Breast epithelium (tissue), 4 donors: ENCODE measurements at regions not wholly inside any gene's neighbourhood (a gene's known extent, or its start where the extent isn't known, plus 50 kb on each side); places are given as distances from the start of the nearest gene placed in this dataset.

ENCODE experiments used
- DNase-seq, 2 donors: peaks; one replicate each; pipeline ENCODE4 v3.0.0-alpha.2; 2019; ENCODE audit warnings: low spot score in 2 of 2
- H3K27ac ChIP-seq, 2 donors: fragments of 200-600 bp; sonication (generic) in 1 of 2; one replicate each; pipeline ENCODE4 v1.5.1; 2016 to 2019; ENCODE audit warnings: mild to moderate bottlenecking in 1 of 2
- H3K27me3 ChIP-seq, 2 donors: fragments of 200-600 bp; sonication (generic) in 1 of 2; one replicate each; pipeline versions ENCODE4 v1.5.1 to v1.6.0; 2017 to 2019; ENCODE audit warnings: control low read depth in 1 of 2, mild to moderate bottlenecking in 1 of 2
- H3K36me3 ChIP-seq: fragments of 200-600 bp; one replicate; pipeline ENCODE4 v1.5.1; 2019
- H3K4me1 ChIP-seq, 2 donors: fragments of 200-600 bp; sonication (generic); one replicate each; pipeline ENCODE4 v1.5.1; 2016 to 2019; ENCODE audit warnings: control low read depth in 1 of 2
- H3K4me3 ChIP-seq, 3 donors: fragments of 200-600 bp; sonication (generic); 1 replicate in 2 of 3; 2 replicates in 1 of 3; pipeline ENCODE4 v1.5.1; 2016 to 2019; ENCODE audit warnings: mild to moderate bottlenecking in 3 of 3, moderate library complexity in 2 of 3
- H3K9me3 ChIP-seq, 2 donors: fragments of 200-600 bp; sonication (generic) in 1 of 2; one replicate each; pipeline ENCODE4 v1.5.1; 2016 to 2019; ENCODE audit warnings: control low read depth in 1 of 2
- CTCF ChIP-seq, 3 donors: fragments of 450-650 bp; IDR thresholded peaks; one replicate each; pipeline ENCODE4 v1.5.1; 2016 to 2017; ENCODE audit warnings: antibody characterized with exemption in 3 of 3, mild to moderate bottlenecking in 3 of 3, moderate library complexity in 3 of 3
- POLR2A ChIP-seq: fragments of 450-650 bp; IDR thresholded peaks from one replicate; pipeline ENCODE4 v1.6.1; 2016; ENCODE audit warnings: antibody characterized with exemption, mild to moderate bottlenecking, moderate library complexity
- POLR2AphosphoS5 ChIP-seq, 3 donors: sonication (generic); formaldehyde crosslinking; IDR thresholded peaks; one replicate each; pipeline ENCODE4 v1.6.1; 2017; ENCODE audit warnings: antibody characterized with exemption in 3 of 3
- intact Hi-C: fragments of 100-400 bp; cut with DNase I; formaldehyde crosslinking; loops from one replicate; pipeline ENCODE4 v1.15.1; 2023; ENCODE audit warnings: low total_unique reads

- TF ChIP-seq POLR2A (no peak), POLR2AphosphoS5 (IDR thresholded peaks at IDR 0.05) (no peak)
- Histone ChIP-seq H3K27ac (no peak overlapping the region), H3K36me3 (no peaks in the 10 kb centered on the region), H3K4me3 (no peak overlapping the region), H3K4me1 (no peaks in the 10 kb centered on the region), H3K9me3 (no peaks in the 10 kb centered on the region), H3K27me3 (no peaks in the 10 kb centered on the region)
- no peak for DNase-seq
- intact Hi-C loops: no loop called here
Measured at GRCh38 chr2:19758658-19759057, 143.1 kb downstream of the TTC32 start.

GRCh38 chr2:19757586-19757985 is 144.2 kb downstream of the TTC32 start:
- TF ChIP-seq POLR2A (no peak), CTCF (IDR thresholded peaks at IDR 0.05) (no peak), POLR2AphosphoS5 (IDR thresholded peaks at IDR 0.05) (no peak)
- H3K4me1 ChIP-seq: no peaks in the 10 kb centered on the region
- H3K27me3 ChIP-seq: no peaks in the 10 kb centered on the region
- no peak for DNase-seq
- no peak overlapping the region for H3K27ac ChIP-seq
- no peak overlapping the region for H3K4me3 ChIP-seq
- no peaks in the 10 kb centered on the region for H3K36me3 ChIP-seq
- no peaks in the 10 kb centered on the region for H3K9me3 ChIP-seq
- intact Hi-C loops: no loop called here

- DNase-seq: peak in 1 of 2 donors; percentile 34
- H3K4me1 ChIP-seq: no peaks in the 10 kb centered on the region
- no peaks in the 10 kb centered on the region for H3K9me3 ChIP-seq
Measured at GRCh38 chr2:19754907-19755306, 146.9 kb downstream of the TTC32 start.

GRCh38 chr2:19753818-19754217 is 148.0 kb downstream of the TTC32 start:
- intact Hi-C loops: no loop called here

More at GRCh38 chr2:19754907-19755306, 146.9 kb downstream of the TTC32 start:
- intact Hi-C loops: no loop called here
- H3K4me3 ChIP-seq: no peak overlapping the region
- no peak overlapping the region for H3K27ac ChIP-seq
- H3K27me3 ChIP-seq: no peaks in the 10 kb centered on the region
- no peaks in the 10 kb centered on the region for H3K36me3 ChIP-seq
- TF ChIP-seq POLR2AphosphoS5 (IDR thresholded peaks at IDR 0.05) (no peak), CTCF (IDR thresholded peaks at IDR 0.05) (no peak), POLR2A (no peak)

GRCh38 chr2:19753314-19753713 is 148.5 kb downstream of the TTC32 start:
- no peak overlapping the region for H3K27ac ChIP-seq
- TF ChIP-seq POLR2AphosphoS5 (IDR thresholded peaks at IDR 0.05) (no peak), CTCF (IDR thresholded peaks at IDR 0.05) (no peak), POLR2A (no peak)
- intact Hi-C loops: no loop called here
- no peak overlapping the region for H3K4me3 ChIP-seq
- no peak for DNase-seq
- no peaks in the 10 kb centered on the region for H3K4me1 ChIP-seq
- H3K9me3 ChIP-seq: no peaks in the 10 kb centered on the region
- H3K27me3 ChIP-seq: no peaks in the 10 kb centered on the region
- H3K36me3 ChIP-seq: no peaks in the 10 kb centered on the region

More at GRCh38 chr2:19753818-19754217, 148.0 kb downstream of the TTC32 start:
- Histone ChIP-seq H3K27me3 (no peaks in the 10 kb centered on the region), H3K4me1 (no peaks in the 10 kb centered on the region), H3K4me3 (no peak overlapping the region), H3K27ac (no peak overlapping the region), H3K36me3 (no peaks in the 10 kb centered on the region), H3K9me3 (no peaks in the 10 kb centered on the region)
- DNase-seq: no peak
- TF ChIP-seq POLR2AphosphoS5 (IDR thresholded peaks at IDR 0.05) (no peak), POLR2A (no peak), CTCF (IDR thresholded peaks at IDR 0.05) (no peak)

GRCh38 chr2:19752500-19752899 is 149.3 kb downstream of the TTC32 start:
- Histone ChIP-seq H3K4me3 (no peak overlapping the region), H3K27ac (no peak overlapping the region), H3K9me3 (no peaks in the 10 kb centered on the region), H3K4me1 (no peaks in the 10 kb centered on the region), H3K27me3 (no peaks in the 10 kb centered on the region), H3K36me3 (no peaks in the 10 kb centered on the region)
- intact Hi-C loops: no loop called here
- no peak for TF ChIP-seq CTCF (IDR thresholded peaks at IDR 0.05)
- TF ChIP-seq POLR2AphosphoS5 (IDR thresholded peaks at IDR 0.05): no peak
- TF ChIP-seq POLR2A: no peak
- no peak for DNase-seq
